ENCODE measurements at regions not wholly inside any gene's neighbourhood (a gene's known extent, or its start where the extent isn't known, plus 50 kb on each side); places are given as distances from the start of the nearest gene placed in this dataset.

DNA sequence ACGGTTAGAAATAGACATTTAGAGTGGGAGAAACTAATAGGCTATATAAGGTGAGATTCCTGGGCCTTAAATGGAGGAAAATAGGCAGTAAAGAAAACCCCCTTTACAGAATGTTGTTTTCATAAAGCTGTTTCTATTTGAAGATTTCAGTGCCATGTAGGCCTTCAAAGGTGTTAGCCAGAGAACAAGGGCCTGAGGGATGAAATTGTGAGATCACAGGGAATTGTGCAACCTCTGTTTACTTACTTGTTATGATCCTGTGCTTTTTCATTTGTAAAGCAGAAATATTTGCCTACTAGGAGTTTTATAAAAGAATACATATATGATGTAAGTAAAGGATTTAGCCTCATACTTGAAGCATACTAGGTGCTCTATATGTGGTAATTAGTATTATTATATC is 272.9 kb upstream of the ARX start:
- H3K27ac Mint-ChIP-seq: no peak overlapping the region
- H3K4me3 Mint-ChIP-seq: no peak overlapping the region
- no peaks in the 10 kb centered on the region for H3K36me3 Mint-ChIP-seq
- no peaks in the 10 kb centered on the region for H3K4me1 Mint-ChIP-seq
- H3K9me3 Mint-ChIP-seq: no peaks in the 10 kb centered on the region
- ATAC-seq (ENCODE audit: low read depth) (no peak), DNase-seq (ENCODE audit: low spot score in 2 of 2) (no peak)
- no peaks in the 10 kb centered on the region for H3K27me3 Mint-ChIP-seq

DNA sequence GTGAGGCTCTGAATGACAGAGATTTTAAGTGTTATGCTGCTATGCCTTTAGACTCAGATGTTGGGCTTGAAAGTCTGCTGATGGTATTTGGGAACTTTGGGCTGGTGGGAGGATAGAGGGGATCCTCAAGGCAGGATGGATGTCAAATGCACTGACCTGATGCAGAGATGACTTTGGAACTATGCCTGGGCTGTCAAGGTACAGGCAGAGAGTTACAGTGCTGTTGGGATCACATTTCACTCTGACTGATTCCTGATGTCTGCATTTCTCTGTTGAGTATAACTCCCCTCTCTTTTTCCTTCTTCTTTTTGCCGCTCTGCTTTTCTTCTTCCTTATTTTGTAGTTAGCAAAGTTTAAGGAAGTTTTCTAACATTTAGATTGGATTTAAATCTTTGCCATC is 271.8 kb upstream of the ARX start:
- Mint-ChIP-seq H3K27ac (no peak overlapping the region), H3K27me3 (no peaks in the 10 kb centered on the region), H3K4me1 (no peaks in the 10 kb centered on the region), H3K36me3 (no peaks in the 10 kb centered on the region), H3K9me3 (peaks cover 1% of the 10 kb centered on the region), H3K4me3 (no peak overlapping the region)
- DNase-seq (ENCODE audit: low spot score in 2 of 2) (no peak), ATAC-seq (ENCODE audit: low read depth) (no peak)

DNA sequence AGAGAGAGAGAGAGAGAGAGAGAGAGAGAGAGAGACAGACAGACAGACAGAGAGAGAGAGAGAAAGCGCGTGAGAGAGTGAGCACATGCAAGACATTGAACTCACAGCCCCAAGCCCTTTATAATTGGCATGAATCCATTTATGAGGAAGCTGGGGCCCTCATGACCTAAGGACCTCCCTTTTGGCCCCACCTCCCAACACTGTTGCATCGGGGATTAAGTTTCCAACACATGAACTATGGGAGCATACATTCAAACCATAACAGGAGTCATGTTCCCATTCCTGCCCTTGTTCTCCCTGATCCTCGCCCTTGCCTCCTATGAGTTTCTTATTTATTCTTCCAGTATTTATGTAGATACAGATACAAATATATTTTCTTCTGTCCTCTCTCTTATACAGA is 269.8 kb upstream of the ARX start:
- no peak overlapping the region for H3K27ac Mint-ChIP-seq

DNA sequence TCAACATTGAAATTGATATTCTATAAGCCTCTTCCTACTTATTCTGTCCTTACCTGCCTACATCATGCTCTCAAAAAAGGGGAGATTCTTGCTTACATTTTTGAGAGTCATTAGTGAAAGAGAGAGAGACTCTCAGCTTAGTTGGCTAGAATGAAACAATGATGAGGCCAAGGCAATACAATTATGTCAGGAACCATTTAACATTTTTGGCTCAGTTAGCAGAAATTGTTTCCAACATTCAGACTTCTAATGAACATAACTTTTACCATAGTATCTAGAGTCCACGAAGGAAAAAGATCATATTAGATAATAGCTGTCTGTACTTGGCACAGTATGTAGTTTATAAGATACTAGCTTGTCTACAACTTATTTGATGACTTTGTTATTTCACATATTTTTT is 263.7 kb upstream of the ARX start:
- ATAC-seq (ENCODE audit: low read depth) (no peak), DNase-seq (ENCODE audit: low spot score in 2 of 2) (no peak)
- Mint-ChIP-seq H3K36me3 (no peaks in the 10 kb centered on the region), H3K27ac (no peak overlapping the region), H3K4me1 (no peaks in the 10 kb centered on the region), H3K27me3 (no peaks in the 10 kb centered on the region), H3K9me3 (peaks cover 1% of the 10 kb centered on the region), H3K4me3 (no peak overlapping the region)

More for the DNA sequence above, 269.8 kb upstream of the ARX start:
- ATAC-seq (ENCODE audit: low read depth) (no peak), DNase-seq (ENCODE audit: low spot score in 2 of 2) (no peak)
- no peaks in the 10 kb centered on the region for H3K4me1 Mint-ChIP-seq
- no peaks in the 10 kb centered on the region for H3K27me3 Mint-ChIP-seq
- no peak overlapping the region for H3K4me3 Mint-ChIP-seq
- H3K9me3 Mint-ChIP-seq: peaks cover 1% of the 10 kb centered on the region
- no peaks in the 10 kb centered on the region for H3K36me3 Mint-ChIP-seq

DNA sequence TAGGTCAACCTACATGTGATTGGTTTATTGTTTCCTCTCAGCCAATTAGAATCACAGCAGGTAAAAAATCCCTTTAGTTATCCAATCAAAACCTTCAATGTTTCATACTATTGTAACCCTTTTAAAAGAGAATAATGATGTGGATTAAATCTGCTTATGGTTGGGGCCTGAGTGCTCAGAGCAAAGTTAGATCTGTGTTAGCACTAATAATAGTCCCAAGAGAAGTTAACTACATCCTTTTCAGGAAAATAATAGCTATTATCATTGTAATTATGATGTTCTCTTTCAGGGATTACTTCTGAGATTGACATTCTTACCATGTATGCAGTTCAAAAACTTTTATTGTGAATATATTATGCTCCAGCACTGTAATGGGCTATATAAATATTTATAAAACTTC is 262.6 kb upstream of the ARX start:
- no peaks in the 10 kb centered on the region for H3K36me3 Mint-ChIP-seq
- ATAC-seq (ENCODE audit: low read depth) (no peak), DNase-seq (ENCODE audit: low spot score in 2 of 2) (no peak)
- H3K4me3 Mint-ChIP-seq: no peak overlapping the region
- no peak overlapping the region for H3K27ac Mint-ChIP-seq
- H3K9me3 Mint-ChIP-seq: peaks cover 1% of the 10 kb centered on the region
- H3K4me1 Mint-ChIP-seq: no peaks in the 10 kb centered on the region
- no peaks in the 10 kb centered on the region for H3K27me3 Mint-ChIP-seq

DNA sequence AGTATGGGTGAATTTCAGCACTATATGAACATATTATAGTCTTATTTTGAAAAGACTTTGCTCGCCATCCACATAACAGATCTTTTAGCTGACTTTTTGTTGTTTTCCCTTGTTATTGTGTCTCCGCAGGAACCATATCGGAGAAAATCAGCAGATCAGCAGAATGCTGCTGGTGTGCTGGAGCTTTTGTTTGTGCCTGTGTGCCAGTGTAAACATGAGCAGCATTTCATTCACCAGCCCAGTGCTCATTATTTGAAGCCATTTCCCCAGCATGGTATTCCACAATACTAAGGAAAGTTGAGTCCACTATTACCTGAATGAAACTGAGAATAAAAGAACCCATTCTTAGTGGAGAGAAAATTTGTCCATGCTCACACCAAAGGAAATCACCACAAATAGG is 261.8 kb upstream of the ARX start:
- no peaks in the 10 kb centered on the region for H3K27me3 Mint-ChIP-seq
- H3K27ac Mint-ChIP-seq: no peak overlapping the region
- H3K4me3 Mint-ChIP-seq: no peak overlapping the region
- no peaks in the 10 kb centered on the region for H3K4me1 Mint-ChIP-seq
- ATAC-seq (ENCODE audit: low read depth): no peak
- H3K36me3 Mint-ChIP-seq: no peaks in the 10 kb centered on the region
- H3K9me3 Mint-ChIP-seq: no peaks in the 10 kb centered on the region
- no peak for DNase-seq (ENCODE audit: low spot score in 2 of 2)

DNA sequence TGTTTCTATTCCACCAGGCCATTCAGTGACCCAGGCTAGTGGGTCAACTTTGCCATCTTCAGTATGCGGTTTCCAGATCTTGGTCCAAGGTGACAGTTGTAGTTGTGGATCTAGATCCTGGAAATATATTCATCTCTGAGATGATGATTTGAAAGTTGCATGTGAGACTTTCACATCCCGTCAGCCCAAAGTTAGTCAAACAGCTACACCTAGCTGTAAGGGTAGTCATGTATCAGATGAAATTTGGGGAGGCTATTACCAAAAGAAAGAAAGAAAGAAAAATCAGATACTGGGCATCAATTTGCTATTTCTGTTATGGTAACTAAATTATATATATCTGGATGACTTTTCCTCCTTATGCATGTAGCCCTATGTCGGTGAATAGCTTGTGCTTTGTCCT is 259.4 kb upstream of the ARX start:
- Mint-ChIP-seq H3K27ac (no peak overlapping the region), H3K4me3 (no peak overlapping the region), H3K36me3 (no peaks in the 10 kb centered on the region), H3K4me1 (no peaks in the 10 kb centered on the region), H3K27me3 (no peaks in the 10 kb centered on the region), H3K9me3 (no peaks in the 10 kb centered on the region)
- no peak for ATAC-seq (ENCODE audit: low read depth)
- DNase-seq (ENCODE audit: low spot score in 2 of 2): no peak

DNA sequence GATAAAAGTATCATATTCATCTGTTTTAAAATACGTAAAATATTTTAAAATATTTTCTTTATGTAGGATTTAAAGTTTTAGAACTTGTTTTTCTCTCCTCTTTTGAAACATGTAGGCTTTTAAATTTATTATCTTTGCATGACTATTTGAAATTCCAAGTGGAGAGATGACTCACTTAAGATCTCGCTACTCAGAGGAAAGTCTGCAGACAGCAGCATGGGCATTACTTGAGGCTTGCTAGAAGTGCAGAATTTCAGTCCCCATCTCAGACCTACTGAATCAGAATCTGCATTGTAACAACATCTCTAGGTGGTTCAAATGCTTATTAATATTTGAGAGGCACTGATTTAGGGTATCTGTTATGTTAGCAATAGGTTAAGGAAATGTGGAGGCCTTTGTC is 225.7 kb upstream of the ARX start:
- Mint-ChIP-seq H3K36me3 (no peaks in the 10 kb centered on the region), H3K4me1 (no peaks in the 10 kb centered on the region), H3K27ac (no peak overlapping the region), H3K4me3 (no peak overlapping the region), H3K27me3 (no peaks in the 10 kb centered on the region), H3K9me3 (peaks cover 2% of the 10 kb centered on the region)
- DNase-seq (ENCODE audit: low spot score in 2 of 2) (no peak), ATAC-seq (ENCODE audit: low read depth) (no peak)

DNA sequence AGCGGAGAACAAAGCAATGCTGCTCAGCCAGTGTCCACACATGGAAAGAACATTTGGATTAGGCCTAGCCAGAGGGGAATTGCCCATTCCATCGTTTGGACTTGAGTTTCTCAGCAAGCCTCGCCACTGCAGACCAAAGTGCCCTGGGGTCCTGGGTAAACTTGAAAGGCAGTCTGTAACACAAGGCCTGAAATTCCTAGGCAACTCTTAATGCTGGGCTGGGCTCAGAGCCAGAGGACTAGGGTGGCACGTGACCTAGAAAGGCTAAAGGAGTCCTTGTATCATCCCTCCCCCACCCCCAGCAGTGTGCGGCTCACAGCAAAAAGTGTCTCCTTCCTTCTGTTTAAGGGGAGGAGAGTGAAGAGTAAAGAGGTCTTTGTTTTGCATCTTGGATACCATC is 210.4 kb upstream of the ARX start:
- ATAC-seq (ENCODE audit: low read depth): no peak
- Mint-ChIP-seq H3K9me3 (no peaks in the 10 kb centered on the region), H3K36me3 (no peaks in the 10 kb centered on the region), H3K4me1 (no peaks in the 10 kb centered on the region), H3K27me3 (no peaks in the 10 kb centered on the region), H3K4me3 (no peak overlapping the region), H3K27ac (no peak overlapping the region)
- no peak for DNase-seq (ENCODE audit: low spot score in 2 of 2)

DNA sequence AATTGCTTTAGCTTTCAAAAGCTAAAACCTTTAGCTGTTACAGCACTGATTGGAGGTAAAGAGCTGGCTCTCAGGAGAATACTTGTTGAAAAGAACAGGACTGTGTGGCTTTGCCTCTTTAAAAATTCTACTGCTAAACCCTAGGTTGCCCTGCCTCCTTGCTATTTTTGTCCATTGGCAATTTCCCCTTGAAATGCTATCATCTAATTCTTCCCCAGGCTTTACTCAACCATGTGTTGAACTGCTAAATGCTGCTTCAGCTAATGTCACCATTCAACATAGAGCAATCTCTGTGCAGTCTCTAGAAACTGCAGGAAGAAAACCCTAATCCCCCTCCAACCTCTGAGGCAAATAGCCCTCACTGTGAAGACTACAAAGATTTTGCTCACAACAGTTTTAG is 203.7 kb upstream of the ARX start:
- Mint-ChIP-seq H3K9me3 (no peaks in the 10 kb centered on the region), H3K4me1 (no peaks in the 10 kb centered on the region), H3K27ac (no peak overlapping the region), H3K4me3 (no peak overlapping the region), H3K27me3 (no peaks in the 10 kb centered on the region), H3K36me3 (no peaks in the 10 kb centered on the region)
- no peak for DNase-seq (ENCODE audit: low spot score in 2 of 2)
- no peak for ATAC-seq (ENCODE audit: low read depth)

DNA sequence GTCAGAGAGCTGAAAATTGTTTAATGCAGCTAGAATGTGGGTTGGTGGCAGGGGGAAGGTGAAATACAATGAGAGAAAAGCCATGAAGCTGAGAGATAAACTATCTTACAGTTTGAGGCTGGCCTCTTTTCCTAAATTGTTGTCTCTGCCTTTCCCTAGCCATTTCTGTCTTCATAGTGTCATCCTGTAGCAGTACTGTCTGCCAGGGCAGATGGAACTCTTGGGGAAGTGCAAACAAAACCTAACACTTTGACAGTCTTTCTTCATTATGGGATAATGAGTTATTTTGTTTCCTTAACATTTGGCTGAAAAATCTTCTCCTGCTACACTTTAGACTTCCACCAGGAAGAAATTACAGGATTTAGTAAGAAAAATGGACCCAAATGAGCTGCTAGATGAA is 197.8 kb upstream of the ARX start:
- no peak overlapping the region for H3K4me3 Mint-ChIP-seq
- H3K9me3 Mint-ChIP-seq: no peaks in the 10 kb centered on the region
- no peaks in the 10 kb centered on the region for H3K4me1 Mint-ChIP-seq
- DNase-seq (ENCODE audit: low spot score in 2 of 2): no peak
- H3K36me3 Mint-ChIP-seq: no peaks in the 10 kb centered on the region
- no peaks in the 10 kb centered on the region for H3K27me3 Mint-ChIP-seq
- no peak overlapping the region for H3K27ac Mint-ChIP-seq
- ATAC-seq (ENCODE audit: low read depth): no peak

DNA sequence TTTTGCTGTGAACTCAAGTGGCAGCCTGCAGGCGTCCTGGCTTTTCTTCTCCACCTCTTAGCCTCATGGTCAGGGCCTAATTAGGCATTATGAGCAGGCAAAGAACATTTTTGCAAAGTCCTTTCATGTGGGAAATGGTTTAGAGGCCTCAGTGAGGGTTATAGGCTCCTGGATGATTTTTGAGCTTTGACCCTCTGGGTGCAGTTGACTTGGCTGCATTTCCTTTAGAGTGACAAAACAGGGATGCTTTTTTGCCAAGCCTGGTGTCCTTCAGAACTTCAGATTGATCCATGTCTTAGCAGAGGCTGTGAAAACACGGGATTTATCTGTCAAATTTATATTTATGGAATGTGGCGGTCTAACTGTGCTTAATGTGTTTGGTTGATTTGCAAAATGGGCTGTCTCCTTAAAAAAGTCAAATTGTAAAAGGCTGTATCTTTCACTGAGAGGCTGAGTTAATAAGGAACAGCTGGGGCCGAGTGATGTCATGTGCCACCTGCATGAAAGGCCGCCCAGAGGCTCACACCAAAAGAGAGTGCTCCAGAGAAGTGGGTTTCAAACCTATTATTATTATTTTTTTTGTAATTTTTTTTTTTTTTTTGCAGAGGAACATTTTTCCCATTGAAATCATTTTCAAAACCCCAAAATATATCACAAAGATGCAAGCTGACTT is 192.2 kb upstream of the ARX start:
- no peaks in the 10 kb centered on the region for H3K9me3 Mint-ChIP-seq
- H3K27me3 Mint-ChIP-seq: peaks cover 3% of the 10 kb centered on the region
- H3K27ac Mint-ChIP-seq: no peak overlapping the region
- H3K4me3 Mint-ChIP-seq: no peak overlapping the region
- no peaks in the 10 kb centered on the region for H3K4me1 Mint-ChIP-seq
- no peak for DNase-seq (ENCODE audit: low spot score in 2 of 2)
- no peaks in the 10 kb centered on the region for H3K36me3 Mint-ChIP-seq
- ATAC-seq (ENCODE audit: low read depth): no peak

DNA sequence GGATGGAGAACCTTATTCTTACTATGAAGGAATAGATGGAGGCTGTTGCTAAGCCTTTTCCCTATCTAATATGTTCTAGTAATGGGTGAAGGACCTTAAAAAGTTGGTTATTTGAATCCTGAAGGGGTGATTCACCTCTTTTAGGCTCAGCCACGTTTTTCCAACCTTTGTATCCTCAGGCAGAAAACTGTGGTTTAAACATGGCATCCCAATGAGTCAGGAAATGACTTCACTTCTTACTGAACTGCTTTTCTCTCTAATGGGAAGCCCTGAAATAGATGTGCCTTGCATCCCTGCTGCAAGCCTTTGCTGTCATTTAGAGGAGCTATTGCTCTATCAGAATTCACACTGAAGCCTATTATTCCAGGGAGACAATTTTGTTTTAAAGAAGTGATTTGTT is 191.0 kb upstream of the ARX start:
- H3K9me3 Mint-ChIP-seq: no peaks in the 10 kb centered on the region
- H3K27me3 Mint-ChIP-seq: peaks cover 3% of the 10 kb centered on the region
- ATAC-seq (ENCODE audit: low read depth) (no peak), DNase-seq (ENCODE audit: low spot score in 2 of 2) (no peak)
- H3K4me1 Mint-ChIP-seq: no peaks in the 10 kb centered on the region
- H3K27ac Mint-ChIP-seq: no peak overlapping the region
- H3K4me3 Mint-ChIP-seq: no peak overlapping the region
- no peaks in the 10 kb centered on the region for H3K36me3 Mint-ChIP-seq

DNA sequence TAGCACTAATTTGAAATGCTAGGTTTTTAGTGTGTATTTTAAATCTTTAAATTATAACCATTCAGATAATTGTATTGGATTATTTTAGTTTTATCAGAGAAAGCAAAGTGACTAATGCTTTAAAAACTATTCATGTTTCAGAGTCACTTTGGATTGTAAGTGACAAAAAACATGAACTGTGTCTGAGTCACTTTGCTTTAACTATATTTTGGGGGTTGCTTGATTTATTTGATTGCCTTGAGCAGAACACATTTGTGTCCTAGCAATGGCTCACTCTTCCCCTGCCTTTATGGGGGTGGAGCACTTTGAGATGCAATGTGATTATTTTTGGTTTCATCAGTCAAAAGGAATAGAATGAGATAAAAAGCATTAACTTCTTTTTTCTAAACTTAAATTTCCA is 188.4 kb upstream of the ARX start:
- no peak for ATAC-seq (ENCODE audit: low read depth)
- Mint-ChIP-seq H3K36me3 (no peaks in the 10 kb centered on the region), H3K27me3 (peaks cover 3% of the 10 kb centered on the region), H3K9me3 (no peaks in the 10 kb centered on the region), H3K4me1 (no peaks in the 10 kb centered on the region), H3K27ac (no peak overlapping the region), H3K4me3 (no peak overlapping the region)
- no peak for DNase-seq (ENCODE audit: low spot score in 2 of 2)

DNA sequence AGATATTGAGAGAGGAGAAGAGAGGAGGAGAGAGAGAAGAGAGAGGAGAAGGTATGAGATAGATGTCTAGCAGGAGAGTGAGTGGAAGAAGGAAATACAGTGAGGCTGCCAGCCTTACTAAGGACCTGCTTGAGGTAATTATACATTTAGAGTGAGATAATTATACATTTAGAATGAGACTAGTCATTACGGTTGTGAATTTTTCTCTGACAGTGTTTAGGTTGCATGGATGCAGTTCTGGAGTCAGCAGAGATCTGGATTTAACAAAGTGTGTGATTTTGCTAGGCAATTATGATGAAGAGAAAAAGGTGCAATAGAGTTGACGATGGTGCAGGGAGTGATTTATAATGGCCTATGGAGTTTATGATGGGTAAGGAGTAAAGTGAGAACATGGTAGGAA is 187.1 kb upstream of the ARX start:
- Mint-ChIP-seq H3K9me3 (no peaks in the 10 kb centered on the region), H3K27me3 (peaks cover 5% of the 10 kb centered on the region), H3K4me3 (no peak overlapping the region), H3K27ac (no peak overlapping the region), H3K4me1 (no peaks in the 10 kb centered on the region), H3K36me3 (no peaks in the 10 kb centered on the region)
- no peak for ATAC-seq (ENCODE audit: low read depth)
- no peak for DNase-seq (ENCODE audit: low spot score in 2 of 2)
